Smooth muscle cell (in vitro differentiated cells): ENCODE measurements at regions not wholly inside any gene's neighbourhood (a gene's known extent, or its start where the extent isn't known, plus 50 kb on each side); places are given as distances from the start of the nearest gene placed in this dataset.

Experiments
- DNase-seq: peaks from one replicate; lab custom pipeline; 2025; ENCODE audit not compliant: unreplicated experiment; lab: John Stamatoyannopoulos, UW
- H2AFZ ChIP-seq: fragments of 200-600 bp; sonication (generic); 2 replicates; pipeline ENCODE4 v1.6.0; 2016; ENCODE audit warnings: antibody characterized with exemption, low read depth, mild to moderate bottlenecking
- H3F3A ChIP-seq: fragments of 200-600 bp; sonication (generic); 2 replicates; pipeline ENCODE4 v1.6.0; 2017; ENCODE audit warnings: antibody characterized with exemption, low read depth
- H3K27ac ChIP-seq: fragments of 200-600 bp; sonication (generic); 2 replicates; pipeline ENCODE4 v1.5.1; 2016; ENCODE audit warnings: low read depth, mild to moderate bottlenecking
- H3K27me3 ChIP-seq: fragments of 200-600 bp; sonication (generic); 2 replicates; pipeline ENCODE4 v1.6.1; 2016; ENCODE audit warnings: low read depth, mild to moderate bottlenecking
- H3K36me3 ChIP-seq: fragments of 200-600 bp; sonication (generic); 2 replicates; pipeline ENCODE4 v1.5.1; 2016; ENCODE audit warnings: low read depth
- H3K4me1 ChIP-seq: fragments of 200-600 bp; sonication (generic); 2 replicates; pipeline ENCODE4 v1.5.1; 2016; ENCODE audit warnings: low read depth
- H3K4me2 ChIP-seq: fragments of 200-600 bp; sonication (generic); 2 replicates; pipeline ENCODE4 v1.6.0; 2016; ENCODE audit warnings: mild to moderate bottlenecking
- H3K4me3 ChIP-seq: fragments of 200-600 bp; sonication (generic); 2 replicates; pipeline ENCODE4 v1.5.1; 2016; ENCODE audit warnings: mild to moderate bottlenecking
- H3K79me2 ChIP-seq: fragments of 200-600 bp; sonication (generic); 2 replicates; pipeline ENCODE4 v1.6.0; 2016; ENCODE audit warnings: low read depth, mild to moderate bottlenecking
- H3K9ac ChIP-seq: fragments of 200-600 bp; sonication (generic); 2 replicates; pipeline ENCODE4 v1.6.0; 2016; ENCODE audit warnings: low read depth
- H3K9me3 ChIP-seq: fragments of 200-600 bp; sonication (generic); replicated peaks from 2 replicates; pipeline ENCODE4 v1.5.1; 2016; ENCODE audit warnings: low read depth
- H4K20me1 ChIP-seq: fragments of 200-600 bp; sonication (generic); 2 replicates; pipeline ENCODE4 v1.6.0; 2016; ENCODE audit warnings: low read depth
- CTCF ChIP-seq: fragments of 200-600 bp; sonication (generic); IDR thresholded peaks from 2 replicates; pipeline ENCODE4 v1.5.1; 2017; ENCODE audit warnings: borderline replicate concordance, mild to moderate bottlenecking, antibody characterized with exemption; ENCODE audit not compliant: insufficient read depth, poor library complexity, severe bottlenecking
- WGBS: methylation state at CpG from one replicate; pipeline ENCODE4 v1.1.7; 2016; ENCODE audit warnings: low lambda C conversion rate; 5-methylcytosine and 5-hydroxymethylcytosine counted together

- Histone ChIP-seq H3K9ac (no peak overlapping the region), H3K36me3 (no peaks in the 10 kb centered on the region), H3K9me3 (no peaks in the 10 kb centered on the region), H4K20me1 (no peaks in the 10 kb centered on the region), H3K27me3 (no peaks in the 10 kb centered on the region), H3K4me3 (no peak overlapping the region), H3K79me2 (no peaks in the 10 kb centered on the region), H3K4me2 (no peak overlapping the region), H2AFZ (no peak overlapping the region), H3F3A (no peaks in the 10 kb centered on the region), H3K27ac (no peak overlapping the region), H3K4me1 (peaks cover 30% of the 10 kb centered on the region)
- TF ChIP-seq CTCF, result no peak
- DNase-seq, result no peak
- WGBS, result 87% methylated on average over 4 of the region's 4 CpGs
Measured at GRCh38 chr13:24091080-24091479, 69.4 kb upstream of the SPATA13 start.

- no peak for DNase-seq
- no peaks in the 10 kb centered on the region for H3K27me3 ChIP-seq
- H4K20me1 ChIP-seq, result no peaks in the 10 kb centered on the region
- no peak overlapping the region for H3K4me3 ChIP-seq
- no peaks in the 10 kb centered on the region for H3F3A ChIP-seq
- no peaks in the 10 kb centered on the region for H3K9me3 ChIP-seq
- no peak overlapping the region for H3K9ac ChIP-seq
- H3K4me1 ChIP-seq, result peaks cover 20% of the 10 kb centered on the region
- H3K27ac ChIP-seq, result no peak overlapping the region
- no peaks in the 10 kb centered on the region for H3K36me3 ChIP-seq
- TF ChIP-seq CTCF, result no peak
- no peak overlapping the region for H2AFZ ChIP-seq
- H3K79me2 ChIP-seq, result no peaks in the 10 kb centered on the region
- 95% methylated on average over 1 of the region's 1 CpG for WGBS
- H3K4me2 ChIP-seq, result no peak overlapping the region
Measured at GRCh38 chr13:24092108-24092507, 68.4 kb upstream of the SPATA13 start.

- no peak overlapping the region for H3K9ac ChIP-seq
- H3K36me3 ChIP-seq, result no peaks in the 10 kb centered on the region
- no peak for TF ChIP-seq CTCF
- H3K4me2 ChIP-seq, result no peak overlapping the region
- no peak overlapping the region for H2AFZ ChIP-seq
- H4K20me1 ChIP-seq, result no peaks in the 10 kb centered on the region
- no peak for DNase-seq
- no peak overlapping the region for H3K27ac ChIP-seq
- H3K4me1 ChIP-seq, result peaks cover 21% of the 10 kb centered on the region
- H3K79me2 ChIP-seq, result no peaks in the 10 kb centered on the region
- H3K4me3 ChIP-seq, result no peak overlapping the region
- no peaks in the 10 kb centered on the region for H3K27me3 ChIP-seq
- 75% methylated on average over 3 of the region's 3 CpGs for WGBS
- no peaks in the 10 kb centered on the region for H3F3A ChIP-seq
- no peaks in the 10 kb centered on the region for H3K9me3 ChIP-seq
Measured at GRCh38 chr13:24093047-24093446, 67.5 kb upstream of the SPATA13 start.

- Histone ChIP-seq H3K4me1 (peaks cover 21% of the 10 kb centered on the region), H3K9me3 (no peaks in the 10 kb centered on the region), H3K4me3 (no peak overlapping the region), H2AFZ (no peak overlapping the region), H3K27ac (no peak overlapping the region), H3K9ac (no peak overlapping the region), H3K27me3 (no peaks in the 10 kb centered on the region), H3K79me2 (no peaks in the 10 kb centered on the region), H3K4me2 (no peak overlapping the region), H3K36me3 (no peaks in the 10 kb centered on the region), H3F3A (no peaks in the 10 kb centered on the region), H4K20me1 (no peaks in the 10 kb centered on the region)
- DNase-seq, result no peak
- TF ChIP-seq CTCF, result no peak
- WGBS, result 82% methylated on average over 3 of the region's 3 CpGs
Measured at GRCh38 chr13:24096659-24097058, 63.9 kb upstream of the SPATA13 start.
